CD4-positive, alpha-beta T cell treated with Interleukin-12 subunit alpha and Interleukin-12 subunit beta, for 1 hour (primary cell): ENCODE measurements at regions not wholly inside any gene's neighbourhood (a gene's known extent, or its start where the extent isn't known, plus 50 kb on each side); places are given as distances from the start of the nearest gene placed in this dataset.

Source experiments
- DNase-seq: peaks from one replicate; pipeline ENCODE4 v3.0.0-alpha.2; 2020

DNA sequence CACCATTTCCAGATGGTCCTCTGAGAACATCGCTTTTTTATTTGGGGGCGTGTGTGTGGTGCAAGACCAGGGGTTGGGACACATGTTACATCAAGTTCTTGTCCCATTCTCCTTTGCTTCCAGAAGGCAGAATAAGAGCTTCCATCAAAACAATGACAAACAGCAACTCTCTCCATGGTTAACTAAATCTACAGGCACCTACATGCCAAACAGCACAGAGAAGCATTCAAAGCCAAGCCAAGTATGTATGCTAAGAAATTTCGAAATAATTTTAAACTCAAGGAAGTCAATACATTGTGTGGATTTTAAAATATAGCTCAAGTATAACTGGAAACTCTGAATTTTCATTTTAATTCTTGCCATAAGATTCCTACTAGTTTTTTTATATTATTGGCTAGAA lies 105.6 kb downstream of the SEC61B start:
- DNase-seq = no peak

DNA sequence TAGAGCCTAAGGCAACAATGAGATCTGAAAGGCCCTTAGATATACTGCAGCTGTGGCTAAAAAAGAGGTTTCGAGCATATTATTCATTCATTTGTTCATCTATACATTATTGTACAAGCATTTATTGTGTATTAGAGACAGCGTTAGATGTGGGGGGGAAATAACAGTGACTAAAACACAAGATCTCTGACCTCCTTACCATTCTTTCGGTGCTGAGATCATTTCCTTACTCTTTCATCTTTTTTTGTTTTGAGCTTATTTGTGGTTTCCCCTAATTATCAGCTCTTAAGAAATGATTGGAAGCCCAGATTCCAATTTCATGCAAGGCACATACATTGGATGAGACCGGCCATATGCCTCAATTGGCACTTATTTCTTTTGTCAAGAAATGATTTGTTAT lies 113.2 kb downstream of the SEC61B start:
- DNase-seq = no peak

DNA sequence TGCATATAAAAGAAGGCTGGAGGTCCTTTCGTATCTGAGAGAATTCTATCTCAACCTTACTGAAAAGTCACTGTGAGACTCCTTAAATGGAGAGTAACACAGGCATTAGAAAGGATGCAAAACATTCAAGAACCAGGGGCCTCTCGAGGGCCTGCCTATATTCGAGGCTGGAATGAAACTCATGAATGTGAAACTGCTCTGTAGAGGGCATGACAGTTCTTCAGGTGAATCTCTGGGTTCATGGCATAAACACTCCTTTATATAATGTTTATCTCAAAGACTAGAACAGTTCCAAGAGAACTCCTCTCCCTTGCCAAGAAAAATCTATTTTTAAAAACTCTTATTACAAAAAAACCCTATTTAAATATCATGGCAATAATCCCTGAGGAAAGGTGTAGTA lies 113.9 kb downstream of the SEC61B start:
- no peak for DNase-seq

DNA sequence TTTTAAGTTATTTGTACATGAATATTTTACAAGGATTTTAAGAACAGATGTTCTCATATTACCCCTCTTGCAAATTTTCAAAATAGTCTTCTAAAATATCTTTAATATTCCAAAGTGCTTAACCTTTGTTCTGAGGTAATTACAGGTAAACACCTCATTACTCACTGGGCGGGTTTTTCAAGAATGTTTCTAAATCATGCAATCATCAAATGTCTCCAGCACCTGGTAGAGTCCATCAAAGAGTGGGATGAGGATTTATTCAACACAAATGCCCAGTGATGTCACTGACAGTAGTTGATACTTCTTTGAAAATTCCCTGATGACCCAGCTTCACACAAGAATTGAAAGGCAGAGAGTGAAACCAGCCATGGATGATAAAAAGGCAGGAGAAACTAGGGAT lies 114.4 kb downstream of the SEC61B start:
- DNase-seq = no peak

DNA sequence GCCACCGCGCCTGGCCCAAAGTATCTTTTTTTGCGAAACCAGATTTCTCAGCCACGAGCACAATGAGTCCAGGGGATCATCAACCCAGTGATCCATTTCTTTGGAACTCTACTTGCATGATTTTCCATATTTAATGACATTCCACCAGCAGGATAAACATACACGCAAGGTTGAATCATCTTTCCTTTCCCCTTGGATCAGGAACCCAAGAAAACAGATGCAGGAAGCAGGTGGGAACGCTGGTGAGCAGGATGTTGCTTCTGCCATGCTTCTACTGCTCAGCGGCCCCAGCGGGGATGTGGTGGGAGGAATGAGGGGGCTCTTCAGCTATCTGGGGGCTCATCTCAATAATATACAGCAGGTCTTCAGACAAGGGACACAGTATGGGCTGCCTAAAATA lies 118.2 kb downstream of the SEC61B start:
- DNase-seq = no peak

DNA sequence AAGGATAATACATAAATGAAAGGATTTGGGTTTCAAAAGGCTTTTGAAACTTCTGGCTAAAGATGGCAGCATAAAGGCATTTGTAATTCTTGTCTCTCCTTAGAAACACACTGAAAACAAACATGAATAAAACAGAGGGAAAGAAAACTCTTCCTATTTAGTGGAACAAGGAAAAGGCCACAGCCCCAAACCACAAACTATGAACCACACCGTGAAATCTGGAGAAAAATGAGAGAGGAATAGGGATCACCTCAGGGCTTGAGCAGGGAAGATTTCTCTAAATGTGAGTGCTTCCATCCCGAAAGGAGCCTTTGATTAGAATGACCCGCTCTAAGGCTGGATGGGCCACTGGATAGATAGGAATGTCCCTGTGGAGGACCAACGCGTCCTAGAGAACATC lies 119.6 kb downstream of the SEC61B start:
- DNase-seq = no peak

DNA sequence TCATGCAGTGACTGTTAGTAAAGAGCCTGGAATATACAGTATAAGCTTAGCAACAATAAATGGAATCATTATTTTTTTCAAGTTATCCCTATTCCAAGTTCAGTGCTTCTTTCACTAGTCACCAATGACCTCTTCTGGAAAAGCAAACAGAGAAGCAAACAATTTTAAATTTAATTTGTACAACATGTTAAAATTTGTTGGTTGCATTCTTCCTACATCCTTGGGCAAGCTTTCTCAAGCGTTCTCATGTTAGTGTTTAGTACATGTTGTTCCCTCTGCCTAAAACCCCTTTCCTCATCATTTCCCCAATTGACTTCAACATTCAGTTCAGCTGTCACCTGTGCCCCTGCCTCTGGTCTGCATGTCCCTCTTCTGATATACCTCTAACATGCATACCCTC lies 123.4 kb downstream of the SEC61B start:
- DNase-seq = no peak

DNA sequence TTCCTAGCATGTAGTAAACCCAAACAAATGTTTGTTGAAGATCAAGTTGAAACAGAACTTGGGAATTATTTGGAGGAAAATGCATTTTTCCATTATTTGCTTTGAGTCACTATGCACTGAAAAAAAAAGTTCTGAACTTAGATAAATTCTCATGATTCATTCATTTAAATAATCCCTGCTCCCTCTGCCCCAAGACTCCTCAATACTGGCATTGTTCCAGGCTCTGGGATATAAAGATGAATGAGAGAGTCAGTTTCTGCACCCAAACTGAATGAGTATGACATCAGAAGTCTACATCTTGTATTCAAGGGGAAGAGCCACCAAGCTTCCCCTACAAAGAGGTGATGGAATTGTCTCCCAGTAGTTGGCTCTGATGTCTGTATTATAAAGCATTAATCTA lies 123.9 kb downstream of the SEC61B start:
- no peak for DNase-seq

DNA sequence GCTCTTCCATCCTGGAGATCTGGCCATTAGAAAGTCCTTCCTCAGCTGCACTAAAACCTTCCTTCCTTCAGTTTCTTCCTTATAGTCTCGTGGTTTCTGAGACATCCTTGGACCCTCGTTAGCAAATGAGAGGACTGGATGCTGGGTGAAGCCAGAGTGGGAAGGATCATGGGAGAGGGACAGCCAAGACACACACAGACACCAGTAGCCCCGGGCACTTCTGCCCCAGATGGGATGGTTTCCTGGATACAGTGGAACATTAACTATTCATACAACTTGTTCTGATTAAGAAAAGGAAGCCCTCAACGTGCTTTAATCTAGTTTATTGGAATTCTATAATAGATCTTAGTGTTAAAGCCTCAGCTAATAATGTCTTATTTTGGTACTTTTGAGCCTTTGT lies 125.5 kb downstream of the SEC61B start:
- no peak for DNase-seq

DNA sequence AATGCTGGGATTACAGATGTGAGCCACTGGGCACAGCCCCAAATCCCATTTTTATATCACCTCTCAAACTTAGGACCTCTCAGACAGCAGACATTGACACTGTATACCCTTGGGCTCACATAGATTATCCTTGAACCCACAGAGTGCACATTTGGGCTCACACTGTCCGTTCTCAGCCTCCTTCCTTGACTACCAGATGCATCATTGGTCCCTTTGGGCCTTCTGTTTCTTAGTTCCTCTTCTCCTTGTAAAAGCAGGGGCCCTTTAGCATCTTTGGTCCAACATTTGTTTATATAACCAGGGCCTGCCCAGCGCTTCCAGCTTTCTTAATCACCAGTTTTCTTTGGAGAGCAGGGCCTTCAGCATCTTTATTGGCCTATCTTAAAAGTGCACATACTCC lies 126.2 kb downstream of the SEC61B start:
- DNase-seq = no peak

DNA sequence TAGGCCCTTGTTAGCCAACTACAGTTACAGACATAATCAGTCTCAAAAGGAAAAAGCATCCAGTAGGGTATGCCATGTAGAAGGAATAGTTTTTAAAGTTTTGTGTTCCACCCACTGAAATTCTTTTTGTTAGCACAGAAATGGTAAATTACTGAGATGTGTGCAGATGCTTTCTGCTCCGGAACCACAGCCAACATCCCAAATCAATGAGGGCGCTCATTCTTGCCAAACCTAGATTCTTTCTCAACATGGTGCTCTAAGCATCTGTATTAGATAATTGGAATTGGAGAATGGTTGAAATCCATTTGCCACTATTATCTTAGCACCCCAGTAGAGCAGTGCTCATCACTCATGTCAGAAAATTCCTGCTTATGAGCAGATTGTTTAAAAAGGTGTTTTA lies 127.8 kb downstream of the SEC61B start:
- no peak for DNase-seq

DNA sequence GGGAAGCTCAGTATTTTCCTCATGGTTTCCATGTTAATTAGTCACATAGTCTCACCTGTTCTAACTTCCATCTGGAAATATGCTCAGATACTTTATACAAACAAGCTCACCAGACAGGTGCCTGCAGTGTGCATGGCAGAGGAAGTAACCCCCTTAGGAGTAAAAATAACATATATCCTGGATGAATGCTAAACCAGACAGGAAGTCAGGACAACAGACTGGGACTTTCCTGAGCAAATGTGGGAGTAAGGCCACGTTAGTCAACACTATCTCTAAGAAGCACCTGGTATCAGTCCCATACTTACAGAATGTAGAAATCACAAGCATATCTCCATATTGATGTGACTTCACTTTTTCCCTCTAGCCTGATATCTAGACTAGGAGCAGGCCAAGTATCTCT lies 128.4 kb downstream of the SEC61B start:
- DNase-seq = no peak

DNA sequence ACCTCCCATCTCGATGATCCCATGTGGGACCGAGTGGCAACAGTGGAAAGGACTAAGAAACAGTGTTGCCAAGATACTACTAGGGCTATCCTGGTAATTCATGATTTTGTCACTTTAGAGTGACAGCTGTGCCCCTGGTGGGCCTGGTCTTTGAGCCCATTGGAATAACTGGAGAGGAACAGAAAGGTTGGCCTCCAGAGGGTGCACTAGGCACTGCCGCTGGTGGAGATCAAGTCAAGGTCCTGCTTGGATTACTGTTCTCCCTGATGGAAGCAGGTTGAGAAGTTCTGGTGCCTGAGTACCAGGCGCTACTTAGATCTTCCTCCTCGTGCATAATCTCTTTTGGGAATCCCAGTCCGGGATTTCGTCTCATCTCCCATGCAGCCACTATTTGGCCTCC lies 129.6 kb downstream of the SEC61B start:
- DNase-seq = no peak

DNA sequence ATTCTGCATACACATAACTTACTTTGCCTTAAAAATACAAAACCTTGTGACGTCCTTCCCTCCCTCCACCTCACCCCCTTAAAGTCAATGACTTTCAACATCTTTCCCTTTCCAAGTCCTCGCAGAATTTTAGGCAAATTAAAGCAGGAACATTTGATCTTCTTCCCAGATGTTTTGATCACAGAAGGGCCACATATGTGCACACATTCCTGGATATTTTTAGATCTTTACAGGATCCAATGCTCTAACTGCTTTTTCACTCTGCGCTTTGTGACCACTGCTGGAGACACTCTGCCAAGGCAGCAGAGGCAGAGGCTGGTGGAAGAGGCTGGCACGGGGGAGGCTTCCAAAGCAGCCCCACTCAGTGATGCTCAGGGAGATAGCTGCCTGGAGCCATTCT lies 130.7 kb downstream of the SEC61B start:
- no peak for DNase-seq

DNA sequence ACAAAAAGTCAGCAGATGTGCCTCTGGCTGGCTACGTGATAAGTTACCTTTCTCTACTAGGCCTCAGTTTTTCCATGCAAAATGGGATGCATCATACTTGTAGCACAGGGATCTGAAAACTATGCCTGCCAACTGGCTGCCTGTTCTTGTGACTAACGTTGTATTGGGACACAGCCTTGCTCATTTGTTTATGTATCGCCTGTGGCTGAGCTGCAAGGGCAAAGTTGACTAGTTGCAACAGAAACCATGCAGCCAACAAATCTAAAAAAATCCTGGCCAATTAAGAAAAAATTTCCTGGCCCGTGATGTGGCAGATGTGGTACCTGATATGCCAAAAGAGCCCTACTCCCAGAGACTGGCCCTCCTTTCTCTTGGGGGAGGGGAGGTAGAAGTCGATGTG lies 131.3 kb downstream of the SEC61B start:
- no peak for DNase-seq

DNA sequence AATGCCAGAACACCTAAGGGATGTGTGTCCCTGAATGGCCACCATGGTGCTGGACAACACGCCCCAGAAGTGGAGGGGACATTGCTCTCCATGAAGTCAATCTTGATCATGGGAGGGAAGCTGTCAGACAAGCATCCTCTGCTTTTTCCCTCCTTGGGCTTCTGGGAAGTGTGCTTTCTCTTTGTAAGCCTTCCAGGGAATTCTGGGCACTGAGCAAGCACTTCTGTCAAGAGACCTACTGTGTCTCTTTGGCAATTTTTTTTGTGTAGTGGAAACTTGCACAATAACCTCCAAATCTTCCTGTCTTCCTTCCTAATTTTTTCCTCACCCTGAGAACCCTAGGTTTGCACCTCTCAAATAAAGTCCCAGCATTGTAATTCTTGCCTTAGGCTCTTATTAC lies 132.0 kb downstream of the SEC61B start:
- DNase-seq = no peak

DNA sequence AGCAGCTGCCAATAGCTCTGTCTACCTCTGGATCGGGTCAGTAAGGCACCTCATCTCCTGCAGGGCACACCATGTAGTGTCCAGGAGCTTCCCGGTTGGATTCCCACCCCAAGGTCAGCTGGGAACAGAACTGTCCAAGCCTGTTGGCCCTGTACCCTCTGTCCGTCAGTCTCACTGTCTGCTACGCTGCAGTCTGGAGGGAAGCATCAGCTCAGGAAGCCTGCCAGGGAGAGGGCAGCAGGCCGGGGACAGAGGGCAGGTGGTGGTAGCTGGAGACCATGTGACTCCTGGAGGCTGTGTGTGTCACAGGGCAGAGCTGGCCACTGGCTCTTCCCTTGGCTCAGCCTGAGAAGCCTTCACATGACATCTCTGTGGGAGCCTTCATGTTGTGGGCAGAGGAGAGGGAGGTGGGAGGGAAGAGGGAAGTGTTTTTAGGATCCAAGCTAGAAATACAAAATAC lies 134.5 kb downstream of the SEC61B start:
- DNase-seq = no peak

DNA sequence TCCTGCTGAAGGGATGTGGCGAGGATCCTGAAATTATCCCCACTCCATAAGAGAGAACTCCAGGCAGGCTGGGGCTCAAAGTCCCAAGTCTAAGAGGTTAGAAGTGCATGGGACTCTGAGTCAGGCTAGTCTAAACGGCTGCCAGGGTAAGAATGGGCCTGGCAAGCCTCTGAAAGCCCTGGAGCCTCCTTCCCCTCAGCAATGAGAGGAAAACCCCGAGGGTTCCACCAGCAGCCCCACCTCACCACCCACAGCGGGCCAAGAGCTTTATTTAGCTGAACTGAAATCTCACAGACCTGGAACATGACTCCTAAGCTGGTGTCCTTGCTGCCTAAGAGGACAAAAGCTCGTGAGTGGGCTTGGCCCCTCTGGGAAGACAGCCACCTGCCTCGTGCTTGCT lies 135.5 kb downstream of the SEC61B start:
- no peak for DNase-seq

DNA sequence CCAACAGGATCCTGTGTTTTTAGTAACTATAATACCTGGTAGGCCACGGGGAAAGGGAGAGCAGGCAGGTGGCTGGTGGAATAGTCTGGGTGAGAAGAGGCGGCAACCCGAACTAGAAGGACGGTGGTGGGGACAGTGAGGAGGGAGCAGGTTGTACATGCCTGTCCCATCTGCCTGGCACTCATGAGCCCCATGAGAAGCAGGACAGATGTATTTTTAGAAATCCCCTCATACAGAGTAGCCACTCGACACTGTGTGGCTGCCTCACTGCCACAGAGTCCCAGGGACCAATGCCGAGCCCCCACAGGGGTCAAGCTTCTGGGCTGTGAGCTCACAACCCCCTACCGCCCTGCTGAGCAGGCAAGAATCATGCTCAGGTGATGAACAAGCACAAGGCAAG lies 136.6 kb downstream of the SEC61B start:
- no peak for DNase-seq

DNA sequence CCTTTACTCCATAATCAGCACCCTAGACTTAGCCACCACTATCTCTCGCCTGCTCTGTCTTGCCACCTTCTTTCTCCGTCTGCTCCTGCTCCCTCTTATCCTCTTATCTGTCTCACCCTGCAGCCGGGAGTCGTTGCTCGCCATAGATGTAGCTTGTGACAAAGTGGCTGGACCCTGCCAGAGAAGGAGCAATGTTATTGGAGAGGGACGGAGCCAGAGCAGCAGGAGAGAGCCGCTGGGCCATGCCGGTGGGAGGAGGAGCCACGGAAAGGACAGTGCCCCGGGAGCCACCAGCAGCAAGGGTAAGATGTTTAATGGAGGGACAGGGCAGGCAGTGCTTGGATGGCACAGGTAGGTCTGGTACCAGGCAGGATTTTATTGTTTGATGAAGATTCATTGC lies 137.3 kb downstream of the SEC61B start:
- no peak for DNase-seq

DNA sequence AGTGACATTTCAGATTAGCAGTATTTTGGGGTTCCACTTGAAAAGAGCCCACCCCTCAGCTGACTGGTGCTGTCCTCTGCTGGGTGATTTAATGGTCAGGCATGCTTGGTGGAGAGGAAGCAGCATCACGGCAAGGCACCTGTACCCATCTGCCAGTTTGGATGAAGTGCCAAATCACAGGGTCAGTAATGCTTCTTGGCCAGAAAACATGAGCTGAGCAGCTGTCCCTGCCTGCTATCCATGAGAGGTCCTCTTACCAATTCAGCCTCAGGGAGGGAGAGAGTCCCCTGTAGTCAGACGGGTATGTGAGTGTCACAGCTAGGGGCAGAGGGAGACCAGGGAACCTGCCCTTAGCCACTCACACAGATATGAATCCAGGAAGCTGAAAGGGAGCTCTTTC lies 137.9 kb downstream of the SEC61B start:
- DNase-seq = no peak

DNA sequence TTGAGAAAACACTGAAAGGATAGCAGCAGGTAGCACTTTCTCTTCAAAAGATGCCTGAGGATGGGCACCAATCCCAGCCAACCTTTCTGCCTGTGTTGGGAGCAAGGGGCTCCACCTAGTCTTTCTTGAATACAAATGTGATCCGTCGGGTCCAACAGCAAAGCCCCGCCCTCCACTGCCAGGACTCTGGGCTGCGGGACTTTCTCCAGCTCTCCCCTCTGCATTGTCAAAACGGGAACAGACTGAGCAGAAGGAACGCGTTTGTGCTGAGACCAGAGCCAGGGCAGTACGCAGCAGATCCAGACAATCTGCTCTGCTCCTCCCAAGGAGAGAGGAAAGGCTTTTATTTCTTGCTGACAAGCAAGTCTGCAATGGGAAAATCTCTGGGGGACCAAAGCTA lies 139.7 kb downstream of the SEC61B start:
- no peak for DNase-seq

DNA sequence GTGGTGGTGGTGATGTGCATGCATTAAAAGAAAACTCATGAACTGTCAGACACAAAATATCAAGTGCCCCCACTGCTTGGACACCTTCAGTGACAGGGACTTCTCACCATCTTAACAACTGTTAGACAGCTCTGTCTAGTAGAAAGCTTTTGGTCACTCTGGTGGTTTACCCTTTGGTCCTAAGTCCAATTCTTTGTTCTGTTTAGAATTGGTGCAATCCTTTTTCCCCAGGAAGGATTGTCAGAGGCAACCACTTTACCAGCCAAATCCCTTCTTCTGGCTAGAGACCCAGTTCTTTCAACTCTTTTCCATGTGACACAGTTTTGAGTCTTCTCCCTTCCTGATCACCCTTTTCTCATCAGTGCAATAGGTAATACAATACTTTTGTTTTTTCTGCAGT lies 140.2 kb downstream of the SEC61B start:
- DNase-seq = no peak

DNA sequence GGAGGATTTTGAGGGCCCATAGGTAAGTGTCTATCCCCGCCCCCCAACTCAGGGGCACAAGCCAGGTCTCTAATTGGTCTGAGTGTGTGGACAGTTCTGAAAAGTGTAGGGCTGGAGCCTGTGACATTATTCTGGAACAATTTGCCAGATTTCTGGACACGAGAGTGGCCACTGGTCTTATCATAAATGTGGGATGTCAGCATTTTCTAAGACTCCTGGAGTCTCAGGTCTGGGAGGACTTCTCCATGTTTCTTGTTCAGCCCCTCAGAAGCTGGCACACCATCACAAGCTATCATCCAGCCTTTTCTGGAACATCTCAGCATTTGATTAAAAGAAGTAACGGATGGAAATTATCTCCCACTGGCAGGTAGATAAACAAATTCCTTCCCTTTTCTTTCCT lies 141.4 kb downstream of the SEC61B start:
- no peak for DNase-seq

DNA sequence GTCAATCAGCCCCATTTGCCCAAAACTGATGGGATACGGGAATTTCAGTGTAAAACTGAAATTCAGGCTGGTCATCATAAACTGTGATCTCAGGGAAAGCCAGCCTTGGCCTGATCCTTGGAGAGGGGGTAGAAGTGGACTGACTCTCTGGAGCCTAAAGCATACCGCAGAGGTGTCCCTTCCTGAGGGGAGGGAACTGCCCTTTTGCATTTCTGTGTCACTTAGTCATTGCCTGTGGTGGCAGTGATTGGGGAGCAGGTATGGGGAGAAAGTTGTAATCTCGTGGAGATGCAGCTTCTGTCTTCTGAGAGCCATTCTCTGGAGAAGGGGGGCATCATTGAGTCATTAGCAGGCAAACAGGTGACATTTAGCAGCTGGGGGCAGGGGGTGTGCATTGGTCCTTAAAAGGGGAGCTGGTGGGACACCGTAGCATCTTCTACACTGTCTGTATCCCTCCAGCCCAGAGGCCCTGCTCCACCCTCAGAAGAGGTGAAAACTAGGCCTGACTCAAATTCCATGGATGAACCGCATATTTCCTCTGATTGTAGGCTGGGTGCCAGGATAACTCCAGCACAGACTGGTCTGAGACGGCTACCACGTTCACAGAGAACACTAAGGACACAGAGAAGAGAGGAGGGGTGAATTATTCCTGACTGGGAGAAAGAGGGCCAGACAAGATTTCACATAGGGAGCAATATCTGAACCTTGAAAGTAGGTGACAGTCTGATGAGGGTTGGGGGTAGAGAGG lies 143.3 kb downstream of the SEC61B start:
- no peak for DNase-seq

DNA sequence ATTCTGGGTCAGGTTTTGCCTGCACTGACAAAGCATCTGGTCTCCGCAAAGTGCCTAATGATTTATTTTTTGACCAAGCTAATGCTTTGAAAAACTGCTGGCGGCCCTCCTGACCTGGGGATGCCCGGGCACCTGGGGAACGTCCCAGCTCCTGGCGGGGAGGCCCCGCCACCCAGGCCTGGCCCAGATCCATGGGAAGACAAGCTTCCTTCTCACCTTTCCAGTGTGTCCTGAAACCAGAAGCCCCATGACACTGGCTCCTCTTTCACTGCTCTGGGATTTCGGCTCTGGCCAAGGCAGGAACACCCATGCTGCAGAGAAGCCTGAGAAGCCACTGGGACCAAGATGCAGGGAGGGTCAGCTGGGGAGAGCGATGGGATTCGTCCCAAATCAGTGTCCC lies 144.1 kb downstream of the SEC61B start:
- DNase-seq = no peak
